K562 (cell line): ENCODE measurements at regions not wholly inside any gene's neighbourhood (a gene's known extent, or its start where the extent isn't known, plus 50 kb on each side); places are given as distances from the start of the nearest gene placed in this dataset.

ENCODE experiments used
- CC2D1A ChIP-seq: fragments of 450-650 bp; IDR thresholded peaks from 2 replicates; pipeline ENCODE4 v1.6.1; 2017; ENCODE audit warnings: mild to moderate bottlenecking
- CCAR2 ChIP-seq: fragments of 200-400 bp; formaldehyde crosslinking; IDR thresholded peaks from 2 replicates; pipeline ENCODE4 v1.6.1; 2017; ENCODE audit warnings: mild to moderate bottlenecking, low read depth, low read length
- ESRRB ChIP-seq: fragments of 250-450 bp; sonication (Bioruptor Pico); IDR thresholded peaks from 2 replicates; pipeline ENCODE4 v1.5.0; 2020; ENCODE audit warnings: mild to moderate bottlenecking, moderate library complexity, borderline replicate concordance
- GATA2 ChIP-seq: sonication (generic); formaldehyde crosslinking; IDR thresholded peaks from 2 replicates; pipeline ENCODE4 v1.4.0; 2020; ENCODE audit warnings: mild to moderate bottlenecking, missing genetic modification reagents
- HMG20B ChIP-seq: fragments of 250-450 bp; sonication (Bioruptor Pico); IDR thresholded peaks from 2 replicates; pipeline ENCODE4 v1.5.0; 2021; ENCODE audit warnings: mild to moderate bottlenecking
- MCM2 ChIP-seq: fragments of 450-650 bp; IDR thresholded peaks from 2 replicates; pipeline ENCODE4 v1.6.1; 2017; ENCODE audit warnings: low read depth, mild to moderate bottlenecking
- NEUROD1 ChIP-seq: fragments of 150-350 bp; IDR thresholded peaks from 2 replicates; pipeline ENCODE4 v1.6.1; 2014; ENCODE audit warnings: borderline replicate concordance, low read length, low read depth; ENCODE audit not compliant: partially characterized antibody
- RNF219 ChIP-seq: fragments of 250-450 bp; sonication (Bioruptor Pico); IDR thresholded peaks from 2 replicates; pipeline ENCODE4 v1.5.0; 2022; ENCODE audit warnings: mild to moderate bottlenecking
- SIN3A ChIP-seq, 2 experiments: fragments of 150-350 bp in 1 of 2; IDR thresholded peaks; 2 replicates each; pipeline ENCODE4 v1.6.1; 2011 to 2016; ENCODE audit warnings: borderline replicate concordance in 2 of 2, low read depth in 2 of 2, low read length in 2 of 2, mild to moderate bottlenecking in 2 of 2, moderate library complexity in 2 of 2; ENCODE audit not compliant: control insufficient read depth in 1 of 2
- SIN3B ChIP-seq: fragments of 450-650 bp; IDR thresholded peaks from 2 replicates; pipeline ENCODE4 v1.6.1; 2017; ENCODE audit warnings: low read depth, mild to moderate bottlenecking, moderate library complexity
- TCF7 ChIP-seq: sonication (generic); IDR thresholded peaks from 2 replicates; pipeline ENCODE4 v1.6.1; 2016; ENCODE audit warnings: antibody characterized with exemption, borderline replicate concordance
- TCFL5 ChIP-seq: fragments of 250-450 bp; sonication (Bioruptor Pico); conservative IDR thresholded peaks from 2 replicates; pipeline ENCODE4 v1.6.1; 2021; ENCODE audit warnings: mild to moderate bottlenecking, moderate library complexity, matching md5 sums
- YY1 ChIP-seq, 3 experiments: IDR thresholded peaks; 2 replicates each; pipeline ENCODE4 v1.6.1; 2011; ENCODE audit warnings: low read length in 2 of 3, mild to moderate bottlenecking in 2 of 3, moderate library complexity in 2 of 3, borderline replicate concordance in 1 of 3, control low read depth in 1 of 3, low read depth in 1 of 3; ENCODE audit not compliant: insufficient read depth in 3 of 3, insufficient replicate concordance in 2 of 3, control insufficient read depth in 1 of 3, insufficient read length in 1 of 3; ENCODE audit errors: extremely low read depth in 1 of 3
- ZBTB9 ChIP-seq: fragments of 450-650 bp; formaldehyde crosslinking; IDR thresholded peaks from 2 replicates; pipeline ENCODE4 v1.4.0; 2020; ENCODE audit warnings: mild to moderate bottlenecking, moderate library complexity
- ZKSCAN3 ChIP-seq: fragments of 250-450 bp; sonication (Bioruptor Pico); IDR thresholded peaks from 2 replicates; pipeline ENCODE4 v1.4.0; 2020
- ZNF3 ChIP-seq: fragments of 250-450 bp; sonication (Bioruptor Pico); IDR thresholded peaks from 2 replicates; pipeline ENCODE4 v1.5.0; 2021; ENCODE audit warnings: mild to moderate bottlenecking, moderate library complexity
- ZNF41 ChIP-seq: fragments of 250-450 bp; sonication (Bioruptor Pico); conservative IDR thresholded peaks from 2 replicates; pipeline ENCODE4 v1.4.0; 2020; ENCODE audit warnings: mild to moderate bottlenecking
- ZNF695 ChIP-seq: fragments of 450-650 bp; formaldehyde crosslinking; IDR thresholded peaks from 2 replicates; pipeline ENCODE4 v1.4.0; 2020; ENCODE audit warnings: mild to moderate bottlenecking, moderate library complexity
- ZNF75A ChIP-seq: fragments of 450-650 bp; formaldehyde crosslinking; IDR thresholded peaks from 2 replicates; pipeline ENCODE4 v1.4.0; 2020; ENCODE audit warnings: mild to moderate bottlenecking
- ZSCAN32 ChIP-seq: fragments of 450-650 bp; formaldehyde crosslinking; IDR thresholded peaks from 2 replicates; pipeline ENCODE4 v1.4.0; 2020; ENCODE audit warnings: mild to moderate bottlenecking, moderate library complexity
- TF ChIP-seq, protein P1 (sequence below): fragments of 250-450 bp; sonication (Bioruptor Pico); IDR thresholded peaks from 2 replicates; pipeline ENCODE4 v1.9.0; 2021; ENCODE audit warnings: mild to moderate bottlenecking, inconsistent platforms
- TF ChIP-seq, protein P2 (sequence below), 2 experiments: fragments of 450-650 bp; conservative IDR thresholded peaks; 2 replicates each; pipeline ENCODE4 v1.6.1; 2017; ENCODE audit warnings: mild to moderate bottlenecking in 2 of 2, moderate library complexity in 2 of 2

DNA sequence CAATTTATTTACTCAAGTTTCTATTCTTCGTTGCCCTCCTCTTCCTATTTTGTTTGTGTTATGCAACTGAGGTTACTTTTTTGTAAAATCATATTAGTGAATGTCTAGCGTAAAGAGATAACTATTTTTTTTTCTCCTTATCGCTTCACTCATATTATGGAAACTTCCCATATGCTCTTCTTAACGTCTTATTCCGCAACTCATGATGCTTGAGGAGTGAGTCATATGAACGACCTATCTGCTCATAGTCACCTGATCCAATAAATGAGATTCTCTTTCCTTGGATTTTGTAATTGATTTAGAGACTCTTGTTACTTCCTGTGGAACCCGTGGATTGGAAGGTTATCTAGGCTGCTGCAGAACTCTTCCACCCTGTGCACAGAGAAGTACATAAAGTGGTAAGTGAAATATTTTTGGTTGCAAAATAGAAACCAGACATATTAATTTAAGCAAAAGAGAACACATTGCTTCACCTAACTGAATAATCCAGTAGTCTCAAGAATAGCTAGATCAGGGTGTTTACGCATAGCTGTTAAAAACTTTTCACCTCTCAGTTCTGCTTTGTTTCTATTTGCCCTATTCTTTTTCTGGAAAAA, 719.3 kb upstream of the SGO1 start (continued):
- no peak for TF ChIP-seq HMG20B (CRISPR knock-in tag)
- TF ChIP-seq TCF7 = no peak
- no peak for TF ChIP-seq ZNF3 (CRISPR knock-in tag)
- TF ChIP-seq ZNF75A (CRISPR knock-in tag) = no peak
- TF ChIP-seq ZBTB9 (CRISPR knock-in tag) = no peak
- no peak for TF ChIP-seq GATA2 (CRISPR knock-in tag)
- TF ChIP-seq, protein P1, sequence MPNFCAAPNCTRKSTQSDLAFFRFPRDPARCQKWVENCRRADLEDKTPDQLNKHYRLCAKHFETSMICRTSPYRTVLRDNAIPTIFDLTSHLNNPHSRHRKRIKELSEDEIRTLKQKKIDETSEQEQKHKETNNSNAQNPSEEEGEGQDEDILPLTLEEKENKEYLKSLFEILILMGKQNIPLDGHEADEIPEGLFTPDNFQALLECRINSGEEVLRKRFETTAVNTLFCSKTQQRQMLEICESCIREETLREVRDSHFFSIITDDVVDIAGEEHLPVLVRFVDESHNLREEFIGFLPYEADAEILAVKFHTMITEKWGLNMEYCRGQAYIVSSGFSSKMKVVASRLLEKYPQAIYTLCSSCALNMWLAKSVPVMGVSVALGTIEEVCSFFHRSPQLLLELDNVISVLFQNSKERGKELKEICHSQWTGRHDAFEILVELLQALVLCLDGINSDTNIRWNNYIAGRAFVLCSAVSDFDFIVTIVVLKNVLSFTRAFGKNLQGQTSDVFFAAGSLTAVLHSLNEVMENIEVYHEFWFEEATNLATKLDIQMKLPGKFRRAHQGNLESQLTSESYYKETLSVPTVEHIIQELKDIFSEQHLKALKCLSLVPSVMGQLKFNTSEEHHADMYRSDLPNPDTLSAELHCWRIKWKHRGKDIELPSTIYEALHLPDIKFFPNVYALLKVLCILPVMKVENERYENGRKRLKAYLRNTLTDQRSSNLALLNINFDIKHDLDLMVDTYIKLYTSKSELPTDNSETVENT (CRISPR knock-in tag) = no peak
- TF ChIP-seq, protein P2, sequence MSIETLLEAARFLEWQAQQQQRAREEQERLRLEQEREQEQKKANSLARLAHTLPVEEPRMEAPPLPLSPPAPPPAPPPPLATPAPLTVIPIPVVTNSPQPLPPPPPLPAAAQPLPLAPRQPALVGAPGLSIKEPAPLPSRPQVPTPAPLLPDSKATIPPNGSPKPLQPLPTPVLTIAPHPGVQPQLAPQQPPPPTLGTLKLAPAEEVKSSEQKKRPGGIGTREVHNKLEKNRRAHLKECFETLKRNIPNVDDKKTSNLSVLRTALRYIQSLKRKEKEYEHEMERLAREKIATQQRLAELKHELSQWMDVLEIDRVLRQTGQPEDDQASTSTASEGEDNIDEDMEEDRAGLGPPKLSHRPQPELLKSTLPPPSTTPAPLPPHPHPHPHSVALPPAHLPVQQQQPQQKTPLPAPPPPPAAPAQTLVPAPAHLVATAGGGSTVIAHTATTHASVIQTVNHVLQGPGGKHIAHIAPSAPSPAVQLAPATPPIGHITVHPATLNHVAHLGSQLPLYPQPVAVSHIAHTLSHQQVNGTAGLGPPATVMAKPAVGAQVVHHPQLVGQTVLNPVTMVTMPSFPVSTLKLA (conservative IDR thresholded peaks at IDR 0.05) = 0 out of 4 replicates have a peak, but pooled peaks of 1 of the 2 experiments have one; percentile 24
- no peak for TF ChIP-seq ZNF695
- TF ChIP-seq MCM2 = no peak
- TF ChIP-seq SIN3B = no peak
- no peak for TF ChIP-seq CC2D1A
- TF ChIP-seq YY1 (IDR thresholded peaks at IDR 0.05; ENCODE audit: borderline replicate concordance in 1 of 3, control insufficient read depth in 1 of 3, extremely low read depth in 1 of 3, insufficient read depth in 3 of 3, insufficient read length in 1 of 3, insufficient replicate concordance in 2 of 3, low read depth in 1 of 3, low read length in 2 of 3) = no peak
- TF ChIP-seq ZSCAN32 (CRISPR knock-in tag) = no peak
- TF ChIP-seq CCAR2 = no peak
- no peak for TF ChIP-seq ZKSCAN3 (CRISPR knock-in tag)
- no peak for TF ChIP-seq RNF219 (CRISPR knock-in tag)
- no peak for TF ChIP-seq TCFL5 (CRISPR knock-in tag)
- TF ChIP-seq SIN3A (IDR thresholded peaks at IDR 0.05; ENCODE audit: borderline replicate concordance in 2 of 2, control insufficient read depth in 1 of 2, low read depth in 2 of 2, low read length in 2 of 2) = no peak
- no peak for TF ChIP-seq ZNF41 (CRISPR knock-in tag)
- TF ChIP-seq ESRRB (CRISPR knock-in tag) = no peak
- peak; percentile 27 for TF ChIP-seq NEUROD1
